ENCODE measurements at regions not wholly inside any gene's neighbourhood (a gene's known extent, or its start where the extent isn't known, plus 50 kb on each side); places are given as distances from the start of the nearest gene placed in this dataset.

DNA sequence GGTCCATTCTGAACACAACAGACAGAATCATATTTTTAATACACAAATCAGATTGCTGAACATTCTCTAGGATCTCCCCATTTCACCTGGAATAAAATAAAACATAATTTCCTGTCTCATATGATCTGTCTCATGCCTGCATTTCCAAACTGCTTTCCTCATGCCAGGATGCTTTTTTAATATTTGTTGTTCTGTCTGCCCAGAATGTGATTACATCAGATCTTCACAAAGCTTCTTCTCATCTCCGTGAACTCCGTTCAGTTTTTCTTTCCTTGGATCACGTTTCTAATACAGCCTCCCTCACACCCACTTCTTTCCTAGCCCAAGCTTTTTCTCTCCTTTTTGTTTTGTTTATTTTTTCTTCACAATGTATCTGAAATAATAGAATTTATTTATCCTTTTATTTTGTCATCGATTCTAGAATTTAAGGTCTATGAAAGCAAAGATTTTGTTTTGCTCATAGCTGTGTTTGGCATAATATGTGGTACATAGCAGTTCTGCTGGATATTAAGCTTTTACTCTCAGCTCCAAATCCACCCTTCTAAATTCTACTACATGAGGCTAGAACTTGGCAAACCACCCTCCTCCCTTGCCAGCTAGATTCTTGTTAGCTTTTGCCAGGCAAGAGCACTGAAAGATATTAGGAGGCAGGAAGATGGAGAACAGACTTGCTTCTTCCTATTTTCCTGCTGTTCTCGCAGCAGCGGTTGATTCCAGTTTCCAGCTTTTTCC, 165.5 kb upstream of the SLIT2 start:
- intact Hi-C loops (cut with micrococcal nuclease; ENCODE audit: unreplicated experiment), result no loop called here
- Histone ChIP-seq H3K4me1 (ENCODE audit: insufficient read depth, low read length) (no peaks in the 10 kb centered on the region), H3K4me2 (ENCODE audit: low read depth, low read length) (no peak overlapping the region), H3K9ac (ENCODE audit: insufficient read depth, low read depth, low read length) (no peak overlapping the region), H3K27ac (ENCODE audit: extremely low read length, insufficient read depth, low read length) (no peak overlapping the region), H3K27me3 (ENCODE audit: control insufficient read depth in 1 of 2, insufficient read depth in 2 of 2, low read length in 2 of 2) (no peaks in the 10 kb centered on the region; a peak in 1 of 5 replicates), H3K79me2 (ENCODE audit: insufficient read depth, low read length) (no peaks in the 10 kb centered on the region), H4K20me1 (ENCODE audit: insufficient read depth, low read length) (no peaks in the 10 kb centered on the region), H3K4me3 (replicated peaks in 1 of 3; ENCODE audit: insufficient read depth in 1 of 3, low read depth in 2 of 3, low read length in 3 of 3) (no peak overlapping the region), H2AFZ (ENCODE audit: low read length) (no peak overlapping the region), H3K36me3 (replicated peaks in 1 of 2; ENCODE audit: control insufficient read depth in 1 of 2, insufficient read depth in 2 of 2, low read length in 2 of 2) (no peaks in the 10 kb centered on the region), H3K9me3 (ENCODE audit: low read length) (peaks cover 25% of the 10 kb centered on the region; the same call in 1 of the 2 replicates)
- ChIA-PET CTCF (ENCODE audit: low intra/inter-chr PET ratio, low total read pairs) (no interaction called here), POLR2A (no interaction called here)
- DNase-seq (ENCODE audit: low spot score) (no peak), ATAC-seq (no peak), FAIRE-seq (no peak)
- in situ Hi-C loops (cut with HindIII; ENCODE audit: extremely low pct_ligation_motif_present, low pct_unique_long_range_greater_than_20kb), result no loop called here
- BruUV-seq (replicated peaks), result no TSS peak
- WGBS (ENCODE audit: low lambda C conversion rate), result 11% methylated on average over 6 of the region's 6 CpGs
- TF ChIP-seq ZNF225 (CRISPR knock-in tag; IDR thresholded peaks at IDR 0.05) (no peak), POLR2AphosphoS2 (IDR thresholded peaks at IDR 0.05; ENCODE audit: low read depth, low read length) (no peak), JUNB (CRISPR knock-in tag; IDR thresholded peaks at IDR 0.05; ENCODE audit: borderline replicate concordance) (no peak), ZNF703 (CRISPR knock-in tag; IDR thresholded peaks at IDR 0.05; ENCODE audit: borderline replicate concordance) (no peak)

DNA sequence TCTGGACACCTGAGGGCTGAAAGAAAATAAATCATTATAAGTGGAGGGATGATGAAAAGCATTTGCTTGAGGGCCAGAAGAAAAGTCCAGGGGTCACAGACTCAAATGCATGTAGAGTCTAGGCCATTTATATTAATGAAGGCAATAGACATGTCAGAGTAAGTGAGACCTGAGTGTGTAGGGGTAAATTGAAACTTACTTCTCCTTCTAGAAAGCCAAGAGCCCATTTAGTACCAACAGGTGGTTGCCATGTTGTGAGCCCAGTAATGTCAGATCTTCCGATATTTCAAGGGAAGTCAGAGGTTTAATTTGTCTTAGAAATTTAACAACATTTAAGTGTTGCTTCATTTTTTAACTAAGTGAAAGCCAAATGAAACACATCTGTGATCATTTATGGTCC, 166.1 kb upstream of the SLIT2 start:
- DNase-seq (ENCODE audit: low spot score), result no peak
- Histone ChIP-seq H3K79me2 (ENCODE audit: insufficient read depth, low read length) (no peaks in the 10 kb centered on the region), H3K4me3 (replicated peaks in 1 of 3; ENCODE audit: insufficient read depth in 1 of 3, low read depth in 2 of 3, low read length in 3 of 3) (no peak overlapping the region), H3K27me3 (ENCODE audit: control insufficient read depth in 1 of 2, insufficient read depth in 2 of 2, low read length in 2 of 2) (no peaks in the 10 kb centered on the region; a peak in 1 of 5 replicates), H3K9me3 (ENCODE audit: low read length) (peaks cover 25% of the 10 kb centered on the region; the same call in 1 of the 2 replicates), H2AFZ (ENCODE audit: low read length) (no peak overlapping the region), H3K27ac (ENCODE audit: extremely low read length, insufficient read depth, low read length) (no peak overlapping the region), H3K9ac (ENCODE audit: insufficient read depth, low read depth, low read length) (no peak overlapping the region), H3K4me2 (ENCODE audit: low read depth, low read length) (no peak overlapping the region), H3K4me1 (ENCODE audit: insufficient read depth, low read length) (no peaks in the 10 kb centered on the region), H3K36me3 (replicated peaks in 1 of 2; ENCODE audit: control insufficient read depth in 1 of 2, insufficient read depth in 2 of 2, low read length in 2 of 2) (no peaks in the 10 kb centered on the region), H4K20me1 (ENCODE audit: insufficient read depth, low read length) (no peaks in the 10 kb centered on the region)
- FAIRE-seq, result no peak
- 100% methylated on average over 1 of the region's 1 CpG for WGBS (ENCODE audit: low lambda C conversion rate)
- no peak for ATAC-seq
- no TSS peak for BruUV-seq (replicated peaks)
- ChIA-PET POLR2A (no interaction called here), CTCF (ENCODE audit: low intra/inter-chr PET ratio, low total read pairs) (no interaction called here)
- intact Hi-C loops (cut with micrococcal nuclease; ENCODE audit: unreplicated experiment) (no loop called here), in situ Hi-C loops (cut with HindIII; ENCODE audit: extremely low pct_ligation_motif_present, low pct_unique_long_range_greater_than_20kb) (no loop called here)
- TF ChIP-seq HCFC1 (IDR thresholded peaks at IDR 0.05; ENCODE audit: low read depth, low read length) (no peak), ZNF652 (CRISPR knock-in tag; IDR thresholded peaks at IDR 0.05; ENCODE audit: borderline replicate concordance, low read depth) (no peak), TRIM24 (CRISPR knock-in tag; IDR thresholded peaks at IDR 0.05) (no peak), RFX1 (IDR thresholded peaks at IDR 0.05) (no peak), ZNF790 (CRISPR knock-in tag; IDR thresholded peaks at IDR 0.05; ENCODE audit: borderline replicate concordance) (no peak), NR2F1 (CRISPR knock-in tag; IDR thresholded peaks at IDR 0.05) (no peak)
- TF ChIP-seq, protein P1, sequence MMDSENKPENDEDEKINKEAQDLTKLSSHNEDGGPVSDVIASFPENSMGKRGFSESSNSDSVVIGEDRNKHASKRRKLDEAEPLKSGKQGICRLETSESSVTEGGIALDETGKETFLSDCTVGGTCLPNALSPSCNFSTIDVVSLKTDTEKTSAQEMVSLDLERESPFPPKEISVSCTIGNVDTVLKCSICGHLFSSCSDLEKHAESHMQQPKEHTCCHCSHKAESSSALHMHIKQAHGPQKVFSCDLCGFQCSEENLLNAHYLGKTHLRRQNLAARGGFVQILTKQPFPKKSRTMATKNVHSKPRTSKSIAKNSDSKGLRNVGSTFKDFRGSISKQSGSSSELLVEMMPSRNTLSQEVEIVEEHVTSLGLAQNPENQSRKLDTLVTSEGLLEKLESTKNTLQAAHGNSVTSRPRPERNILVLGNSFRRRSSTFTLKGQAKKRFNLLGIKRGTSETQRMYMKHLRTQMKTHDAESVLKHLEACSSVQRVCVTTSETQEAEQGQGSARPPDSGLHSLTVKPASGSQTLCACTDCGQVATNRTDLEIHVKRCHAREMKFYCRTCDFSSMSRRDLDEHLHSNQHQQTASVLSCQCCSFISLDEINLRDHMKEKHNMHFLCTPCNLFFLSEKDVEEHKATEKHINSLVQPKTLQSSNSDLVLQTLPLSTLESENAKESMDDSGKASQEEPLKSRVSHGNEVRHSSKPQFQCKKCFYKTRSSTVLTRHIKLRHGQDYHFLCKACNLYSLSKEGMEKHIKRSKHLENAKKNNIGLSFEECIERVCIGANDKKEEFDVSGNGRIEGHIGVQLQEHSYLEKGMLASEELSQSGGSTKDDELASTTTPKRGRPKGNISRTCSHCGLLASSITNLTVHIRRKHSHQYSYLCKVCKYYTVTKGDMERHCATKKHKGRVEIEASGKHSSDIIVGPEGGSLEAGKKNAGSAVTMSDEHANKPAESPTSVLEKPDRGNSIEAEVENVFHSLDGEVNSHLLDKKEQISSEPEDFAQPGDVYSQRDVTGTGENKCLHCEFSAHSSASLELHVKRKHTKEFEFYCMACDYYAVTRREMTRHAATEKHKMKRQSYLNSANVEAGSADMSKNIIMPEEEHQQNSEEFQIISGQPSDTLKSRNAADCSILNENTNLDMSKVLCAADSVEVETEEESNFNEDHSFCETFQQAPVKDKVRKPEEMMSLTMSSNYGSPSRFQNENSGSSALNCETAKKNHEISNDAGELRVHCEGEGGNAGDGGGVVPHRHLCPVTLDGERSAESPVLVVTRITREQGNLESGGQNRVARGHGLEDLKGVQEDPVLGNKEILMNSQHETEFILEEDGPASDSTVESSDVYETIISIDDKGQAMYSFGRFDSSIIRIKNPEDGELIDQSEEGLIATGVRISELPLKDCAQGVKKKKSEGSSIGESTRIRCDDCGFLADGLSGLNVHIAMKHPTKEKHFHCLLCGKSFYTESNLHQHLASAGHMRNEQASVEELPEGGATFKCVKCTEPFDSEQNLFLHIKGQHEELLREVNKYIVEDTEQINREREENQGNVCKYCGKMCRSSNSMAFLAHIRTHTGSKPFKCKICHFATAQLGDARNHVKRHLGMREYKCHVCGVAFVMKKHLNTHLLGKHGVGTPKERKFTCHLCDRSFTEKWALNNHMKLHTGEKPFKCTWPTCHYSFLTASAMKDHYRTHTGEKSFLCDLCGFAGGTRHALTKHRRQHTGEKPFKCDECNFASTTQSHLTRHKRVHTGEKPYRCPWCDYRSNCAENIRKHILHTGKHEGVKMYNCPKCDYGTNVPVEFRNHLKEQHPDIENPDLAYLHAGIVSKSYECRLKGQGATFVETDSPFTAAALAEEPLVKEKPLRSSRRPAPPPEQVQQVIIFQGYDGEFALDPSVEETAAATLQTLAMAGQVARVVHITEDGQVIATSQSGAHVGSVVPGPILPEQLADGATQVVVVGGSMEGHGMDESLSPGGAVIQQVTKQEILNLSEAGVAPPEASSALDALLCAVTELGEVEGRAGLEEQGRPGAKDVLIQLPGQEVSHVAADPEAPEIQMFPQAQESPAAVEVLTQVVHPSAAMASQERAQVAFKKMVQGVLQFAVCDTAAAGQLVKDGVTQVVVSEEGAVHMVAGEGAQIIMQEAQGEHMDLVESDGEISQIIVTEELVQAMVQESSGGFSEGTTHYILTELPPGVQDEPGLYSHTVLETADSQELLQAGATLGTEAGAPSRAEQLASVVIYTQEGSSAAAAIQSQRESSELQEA (CRISPR knock-in tag; IDR thresholded peaks at IDR 0.05; ENCODE audit: not compliant biosample characterization), result no peak

Data from HepG2 (cell line).